ENCODE measurements at regions not wholly inside any gene's neighbourhood (a gene's known extent, or its start where the extent isn't known, plus 50 kb on each side); places are given as distances from the start of the nearest gene placed in this dataset.

GRCh38 chr1:244254467-244254866, 197.2 kb downstream of the ADSS2 start:
- no peak for DNase-seq (ENCODE audit: extremely low read depth, low read depth)
- TF ChIP-seq, protein P1, sequence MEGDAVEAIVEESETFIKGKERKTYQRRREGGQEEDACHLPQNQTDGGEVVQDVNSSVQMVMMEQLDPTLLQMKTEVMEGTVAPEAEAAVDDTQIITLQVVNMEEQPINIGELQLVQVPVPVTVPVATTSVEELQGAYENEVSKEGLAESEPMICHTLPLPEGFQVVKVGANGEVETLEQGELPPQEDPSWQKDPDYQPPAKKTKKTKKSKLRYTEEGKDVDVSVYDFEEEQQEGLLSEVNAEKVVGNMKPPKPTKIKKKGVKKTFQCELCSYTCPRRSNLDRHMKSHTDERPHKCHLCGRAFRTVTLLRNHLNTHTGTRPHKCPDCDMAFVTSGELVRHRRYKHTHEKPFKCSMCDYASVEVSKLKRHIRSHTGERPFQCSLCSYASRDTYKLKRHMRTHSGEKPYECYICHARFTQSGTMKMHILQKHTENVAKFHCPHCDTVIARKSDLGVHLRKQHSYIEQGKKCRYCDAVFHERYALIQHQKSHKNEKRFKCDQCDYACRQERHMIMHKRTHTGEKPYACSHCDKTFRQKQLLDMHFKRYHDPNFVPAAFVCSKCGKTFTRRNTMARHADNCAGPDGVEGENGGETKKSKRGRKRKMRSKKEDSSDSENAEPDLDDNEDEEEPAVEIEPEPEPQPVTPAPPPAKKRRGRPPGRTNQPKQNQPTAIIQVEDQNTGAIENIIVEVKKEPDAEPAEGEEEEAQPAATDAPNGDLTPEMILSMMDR (IDR thresholded peaks at IDR 0.05; ENCODE audit: low read depth, low read length, missing control alignments): no peak
- no peak overlapping the region for H3K4me3 ChIP-seq (replicated peaks; ENCODE audit: low read depth, low read length)

GRCh38 chr1:244255426-244255965, 196.2 kb downstream of the ADSS2 start:
- DNase-seq (ENCODE audit: extremely low read depth, low read depth): no peak
- TF ChIP-seq, protein P1 (IDR thresholded peaks at IDR 0.05; ENCODE audit: low read depth, low read length, missing control alignments): no peak
- no peak overlapping the region for H3K4me3 ChIP-seq (replicated peaks; ENCODE audit: low read depth, low read length)

- DNase-seq (ENCODE audit: extremely low read depth, low read depth): no peak
- TF ChIP-seq, protein P1 (IDR thresholded peaks at IDR 0.05; ENCODE audit: low read depth, low read length, missing control alignments): no peak
- no peak overlapping the region for H3K4me3 ChIP-seq (replicated peaks; ENCODE audit: low read depth, low read length)
Observed at GRCh38 chr1:244256086-244256676, 195.5 kb downstream of the ADSS2 start.

- TF ChIP-seq, protein P1 (IDR thresholded peaks at IDR 0.05; ENCODE audit: low read depth, low read length, missing control alignments): no peak
- DNase-seq (ENCODE audit: extremely low read depth, low read depth): no peak
- no peak overlapping the region for H3K4me3 ChIP-seq (replicated peaks; ENCODE audit: low read depth, low read length)
Observed at GRCh38 chr1:244264163-244264562, 187.5 kb downstream of the ADSS2 start.

- H3K4me3 ChIP-seq (replicated peaks; ENCODE audit: low read depth, low read length): no peak overlapping the region
- TF ChIP-seq, protein P1 (IDR thresholded peaks at IDR 0.05; ENCODE audit: low read depth, low read length, missing control alignments): no peak
- no peak for DNase-seq (ENCODE audit: extremely low read depth, low read depth)
Observed at GRCh38 chr1:244265507-244265906, 186.2 kb downstream of the ADSS2 start.

DNA sequence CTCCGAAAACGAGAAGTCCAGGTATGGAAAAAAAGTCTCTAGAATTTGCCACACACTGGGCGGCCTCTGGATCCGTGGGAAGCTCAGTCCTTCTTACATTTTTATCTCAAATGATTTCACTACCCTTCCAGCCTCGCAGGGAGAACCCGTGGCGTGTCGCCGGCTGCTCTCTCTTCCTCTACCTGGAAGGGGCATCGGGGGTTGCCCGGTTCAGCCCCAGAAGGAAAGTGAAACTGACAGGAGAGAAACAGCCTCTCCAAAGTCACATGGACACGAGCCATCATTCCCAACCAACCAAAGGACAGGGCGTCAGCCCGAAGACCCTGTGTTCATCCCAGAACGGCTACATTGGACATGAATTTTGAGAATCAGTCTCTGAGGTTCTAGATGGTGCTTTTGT, 182.5 kb downstream of the ADSS2 start:
- DNase-seq (ENCODE audit: extremely low read depth, low read depth): no peak
- TF ChIP-seq, protein P1 (IDR thresholded peaks at IDR 0.05; ENCODE audit: low read depth, low read length, missing control alignments): no peak
- H3K4me3 ChIP-seq (replicated peaks; ENCODE audit: low read depth, low read length): no peak overlapping the region

- TF ChIP-seq, protein P1 (IDR thresholded peaks at IDR 0.05; ENCODE audit: low read depth, low read length, missing control alignments): no peak
- no peak for DNase-seq (ENCODE audit: extremely low read depth, low read depth)
- no peak overlapping the region for H3K4me3 ChIP-seq (replicated peaks; ENCODE audit: low read depth, low read length)
Observed at GRCh38 chr1:244271004-244271403, 180.7 kb downstream of the ADSS2 start.
